ENCODE measurements at regions not wholly inside any gene's neighbourhood (a gene's known extent, or its start where the extent isn't known, plus 50 kb on each side); places are given as distances from the start of the nearest gene placed in this dataset.

GRCh38 chr16:22739077-22739476 is 74.9 kb upstream of the HS3ST2 start:
- Histone ChIP-seq H3K4me1 (ENCODE audit: control insufficient read depth, low read length) (peaks cover 6% of the 10 kb centered on the region), H3K79me2 (ENCODE audit: control insufficient read depth, low read length) (no peaks in the 10 kb centered on the region), H3K9me2 (replicated peaks; ENCODE audit: control insufficient read depth, low read length) (no peaks in the 10 kb centered on the region), H3K9me3 (ENCODE audit: control insufficient read depth, insufficient read depth, low read length) (peaks cover 8% of the 10 kb centered on the region), H3F3A (ENCODE audit: control insufficient read depth, insufficient read depth) (no peaks in the 10 kb centered on the region), H3K27ac (ENCODE audit: low read depth, low read length) (no peak overlapping the region), H3K4me3 (ENCODE audit: low read length) (no peak overlapping the region), H3K36me3 (ENCODE audit: control insufficient read depth, low read length) (no peaks in the 10 kb centered on the region), H4K20me1 (ENCODE audit: control insufficient read depth, insufficient read depth, low read depth, low read length) (no peaks in the 10 kb centered on the region), H3K4me2 (ENCODE audit: low read length) (no peak overlapping the region), H3K27me3 (ENCODE audit: control insufficient read depth, low read length) (no peaks in the 10 kb centered on the region)
- TF ChIP-seq EZH2phosphoT487 (IDR thresholded peaks at IDR 0.05; ENCODE audit: borderline replicate concordance, low read length) (no peak), CTCF (IDR thresholded peaks at IDR 0.05; ENCODE audit: low read depth, low read length, poor library complexity, severe bottlenecking) (no peak)

- Histone ChIP-seq H3K27ac (ENCODE audit: low read depth, low read length) (no peak overlapping the region), H3K36me3 (ENCODE audit: control insufficient read depth, low read length) (no peaks in the 10 kb centered on the region), H3K4me2 (ENCODE audit: low read length) (no peak overlapping the region), H3K79me2 (ENCODE audit: control insufficient read depth, low read length) (no peaks in the 10 kb centered on the region), H3K9me3 (ENCODE audit: control insufficient read depth, insufficient read depth, low read length) (peaks cover 8% of the 10 kb centered on the region), H3K9me2 (replicated peaks; ENCODE audit: control insufficient read depth, low read length) (no peaks in the 10 kb centered on the region), H3K4me3 (ENCODE audit: low read length) (no peak overlapping the region), H3F3A (ENCODE audit: control insufficient read depth, insufficient read depth) (no peaks in the 10 kb centered on the region), H3K27me3 (ENCODE audit: control insufficient read depth, low read length) (no peaks in the 10 kb centered on the region), H3K4me1 (ENCODE audit: control insufficient read depth, low read length) (peaks cover 6% of the 10 kb centered on the region), H4K20me1 (ENCODE audit: control insufficient read depth, insufficient read depth, low read depth, low read length) (no peaks in the 10 kb centered on the region)
- TF ChIP-seq EZH2phosphoT487 (IDR thresholded peaks at IDR 0.05; ENCODE audit: borderline replicate concordance, low read length) (no peak), CTCF (IDR thresholded peaks at IDR 0.05; ENCODE audit: low read depth, low read length, poor library complexity, severe bottlenecking) (no peak)
Measured at GRCh38 chr16:22743401-22743800, 70.6 kb upstream of the HS3ST2 start.

- no peak overlapping the region for H3K27ac ChIP-seq (ENCODE audit: low read depth, low read length)
- H3K79me2 ChIP-seq (ENCODE audit: control insufficient read depth, low read length) = no peaks in the 10 kb centered on the region
- no peaks in the 10 kb centered on the region for H3K27me3 ChIP-seq (ENCODE audit: control insufficient read depth, low read length)
- TF ChIP-seq CTCF (IDR thresholded peaks at IDR 0.05; ENCODE audit: low read depth, low read length, poor library complexity, severe bottlenecking) = no peak
- no peak for TF ChIP-seq EZH2phosphoT487 (IDR thresholded peaks at IDR 0.05; ENCODE audit: borderline replicate concordance, low read length)
- no peaks in the 10 kb centered on the region for H3K36me3 ChIP-seq (ENCODE audit: control insufficient read depth, low read length)
- H3K4me3 ChIP-seq (ENCODE audit: low read length) = no peak overlapping the region
- no peaks in the 10 kb centered on the region for H4K20me1 ChIP-seq (ENCODE audit: control insufficient read depth, insufficient read depth, low read depth, low read length)
- H3K9me3 ChIP-seq (ENCODE audit: control insufficient read depth, insufficient read depth, low read length) = no peaks in the 10 kb centered on the region
- H3K4me1 ChIP-seq (ENCODE audit: control insufficient read depth, low read length) = no peaks in the 10 kb centered on the region
- no peaks in the 10 kb centered on the region for H3F3A ChIP-seq (ENCODE audit: control insufficient read depth, insufficient read depth)
- H3K9me2 ChIP-seq (replicated peaks; ENCODE audit: control insufficient read depth, low read length) = no peaks in the 10 kb centered on the region
- no peak overlapping the region for H3K4me2 ChIP-seq (ENCODE audit: low read length)
Measured at GRCh38 chr16:22751104-22751667, 62.8 kb upstream of the HS3ST2 start.
